IMR-90 (cell line): ENCODE measurements at regions not wholly inside any gene's neighbourhood (a gene's known extent, or its start where the extent isn't known, plus 50 kb on each side); places are given as distances from the start of the nearest gene placed in this dataset.

ENCODE experiments used
- CTCF ChIP-seq: conservative IDR thresholded peaks from 2 replicates; pipeline ENCODE4 v1.5.1; 2012; ENCODE audit warnings: mild to moderate bottlenecking, low read depth, low read length, improper control_type of control experiment
- POLR2A ChIP-seq: IDR thresholded peaks from 2 replicates; pipeline ENCODE4 v1.6.1; 2012; ENCODE audit warnings: mild to moderate bottlenecking, low read depth, low read length

GRCh38 chr12:34223640-34224039 lies 201.3 kb downstream of the ALG10 start:
- TF ChIP-seq POLR2A = no peak
- TF ChIP-seq CTCF = no peak
